ENCODE measurements at regions not wholly inside any gene's neighbourhood (a gene's known extent, or its start where the extent isn't known, plus 50 kb on each side); places are given as distances from the start of the nearest gene placed in this dataset.
"Not testable (repeated sequence)": the region's sequence is repeated elsewhere in the genome, so short reads cannot be mapped to it uniquely, and the experiment has no call there.

- TF ChIP-seq, protein P1, sequence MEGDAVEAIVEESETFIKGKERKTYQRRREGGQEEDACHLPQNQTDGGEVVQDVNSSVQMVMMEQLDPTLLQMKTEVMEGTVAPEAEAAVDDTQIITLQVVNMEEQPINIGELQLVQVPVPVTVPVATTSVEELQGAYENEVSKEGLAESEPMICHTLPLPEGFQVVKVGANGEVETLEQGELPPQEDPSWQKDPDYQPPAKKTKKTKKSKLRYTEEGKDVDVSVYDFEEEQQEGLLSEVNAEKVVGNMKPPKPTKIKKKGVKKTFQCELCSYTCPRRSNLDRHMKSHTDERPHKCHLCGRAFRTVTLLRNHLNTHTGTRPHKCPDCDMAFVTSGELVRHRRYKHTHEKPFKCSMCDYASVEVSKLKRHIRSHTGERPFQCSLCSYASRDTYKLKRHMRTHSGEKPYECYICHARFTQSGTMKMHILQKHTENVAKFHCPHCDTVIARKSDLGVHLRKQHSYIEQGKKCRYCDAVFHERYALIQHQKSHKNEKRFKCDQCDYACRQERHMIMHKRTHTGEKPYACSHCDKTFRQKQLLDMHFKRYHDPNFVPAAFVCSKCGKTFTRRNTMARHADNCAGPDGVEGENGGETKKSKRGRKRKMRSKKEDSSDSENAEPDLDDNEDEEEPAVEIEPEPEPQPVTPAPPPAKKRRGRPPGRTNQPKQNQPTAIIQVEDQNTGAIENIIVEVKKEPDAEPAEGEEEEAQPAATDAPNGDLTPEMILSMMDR (IDR thresholded peaks at IDR 0.05; ENCODE audit: poor library complexity, severe bottlenecking): not testable (repeated sequence)
- TF ChIP-seq RAD21 (conservative IDR thresholded peaks at IDR 0.05); EZH2 (IDR thresholded peaks at IDR 0.05; ENCODE audit: borderline replicate concordance, insufficient read depth, low read length, poor library complexity, severe bottlenecking); TAF1 (IDR thresholded peaks at IDR 0.05; ENCODE audit: low read depth): not testable (repeated sequence)
Measured at GRCh38 chr1:104776-105175, 346.7 kb downstream of the OR4F29 start.

All from neural cell (in vitro differentiated cells).